MG63 (cell line): ENCODE measurements at regions not wholly inside any gene's neighbourhood (a gene's known extent, or its start where the extent isn't known, plus 50 kb on each side); places are given as distances from the start of the nearest gene placed in this dataset.
"Not testable (repeated sequence)": the region's sequence is repeated elsewhere in the genome, so short reads cannot be mapped to it uniquely, and the experiment has no call there.

Experiments used
- DNase-seq: peaks from one replicate; pipeline ENCODE4 v3.0.0-alpha.2; 2020
- H3K27me3 ChIP-seq: fragments of 250-450 bp; sonication (Bioruptor Pico); 2 replicates; pipeline ENCODE4 v1.5.1; 2020; ENCODE audit warnings: mild to moderate bottlenecking, moderate library complexity
- H3K36me3 ChIP-seq: fragments of 250-450 bp; sonication (Bioruptor Pico); 2 replicates; pipeline ENCODE4 v1.5.1; 2020; ENCODE audit warnings: mild to moderate bottlenecking, moderate library complexity
- H3K4me3 ChIP-seq: fragments of 250-450 bp; sonication (Bioruptor Pico); 2 replicates; pipeline ENCODE4 v1.5.1; 2020; ENCODE audit warnings: mild to moderate bottlenecking, moderate library complexity
- H3K9me3 ChIP-seq: fragments of 250-450 bp; sonication (Bioruptor Pico); 2 replicates; pipeline ENCODE4 v1.5.1; 2020; ENCODE audit warnings: mild to moderate bottlenecking, moderate library complexity

DNA sequence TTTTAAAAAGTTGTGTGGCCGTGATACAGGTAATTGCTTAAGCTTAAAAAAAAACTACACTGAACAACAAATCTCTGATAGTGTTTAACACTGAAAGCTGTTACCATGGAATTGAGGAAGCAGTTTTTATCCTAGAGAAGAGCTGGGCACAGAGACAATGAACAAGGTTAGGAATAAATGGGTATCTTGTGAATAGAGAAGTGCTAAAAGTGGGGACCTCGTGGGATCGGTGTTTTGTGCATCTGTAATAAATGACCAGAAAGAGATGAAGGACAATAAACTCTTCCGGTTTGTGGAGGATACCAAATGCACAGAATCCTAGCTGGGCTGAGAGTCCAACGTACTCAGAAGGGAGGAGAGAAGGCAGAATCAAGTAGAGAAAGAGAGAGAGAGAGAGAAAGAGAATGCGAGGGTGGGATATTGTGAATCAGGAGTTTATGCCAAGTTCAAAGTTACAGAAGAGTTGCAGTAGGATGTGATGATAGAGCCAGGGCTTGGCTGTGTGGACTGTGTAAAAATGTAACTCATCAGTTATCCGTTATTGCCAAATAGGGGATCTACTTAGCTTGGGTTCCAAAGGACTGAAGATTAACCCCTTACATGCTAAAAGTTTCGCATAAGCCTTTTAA is 148.9 kb downstream of the IL20RB start:
- Histone ChIP-seq H3K36me3 (no peaks in the 10 kb centered on the region), H3K4me3 (no peak overlapping the region), H3K9me3 (no peaks in the 10 kb centered on the region), H3K27me3 (peaks cover 30% of the 10 kb centered on the region)
- no peak for DNase-seq

DNA sequence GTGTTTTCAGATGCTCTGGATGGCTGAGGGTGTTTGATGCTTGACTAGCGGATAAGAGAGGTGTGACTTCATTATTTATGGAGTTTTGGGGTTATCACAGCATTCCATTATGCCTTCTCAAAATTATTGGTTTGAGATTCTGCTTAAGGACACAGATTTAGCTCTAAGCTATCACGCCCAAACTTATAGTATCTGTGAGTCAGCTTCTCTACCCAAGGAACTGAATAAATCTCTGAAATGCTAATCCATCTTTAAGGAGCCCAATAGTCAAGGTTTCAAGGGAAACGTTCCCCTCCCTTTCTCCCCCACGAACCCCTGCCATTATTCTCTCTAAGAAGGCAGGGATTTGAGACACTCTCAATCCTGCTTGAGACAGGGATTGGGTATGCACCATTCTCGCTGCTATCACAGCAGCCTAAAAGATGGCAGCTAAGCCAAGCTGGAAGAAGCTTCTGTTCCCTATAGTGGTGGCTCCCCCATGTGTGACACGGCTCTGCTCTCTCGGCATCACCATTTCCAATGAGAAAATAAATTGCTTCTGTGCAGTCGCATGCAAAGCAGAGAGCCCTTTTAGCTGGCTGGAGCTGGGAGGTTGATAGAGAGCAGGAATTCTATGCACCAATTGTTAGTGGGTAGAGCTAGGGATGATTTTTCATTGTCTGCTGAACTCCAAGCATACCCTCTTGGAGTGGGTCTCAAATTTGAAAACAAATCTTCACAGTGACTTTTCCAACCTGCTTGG is 151.1 kb downstream of the IL20RB start:
- H3K9me3 ChIP-seq = no peaks in the 10 kb centered on the region
- H3K36me3 ChIP-seq = no peaks in the 10 kb centered on the region
- no peak overlapping the region for H3K4me3 ChIP-seq
- peaks cover 30% of the 10 kb centered on the region for H3K27me3 ChIP-seq
- DNase-seq = no peak

DNA sequence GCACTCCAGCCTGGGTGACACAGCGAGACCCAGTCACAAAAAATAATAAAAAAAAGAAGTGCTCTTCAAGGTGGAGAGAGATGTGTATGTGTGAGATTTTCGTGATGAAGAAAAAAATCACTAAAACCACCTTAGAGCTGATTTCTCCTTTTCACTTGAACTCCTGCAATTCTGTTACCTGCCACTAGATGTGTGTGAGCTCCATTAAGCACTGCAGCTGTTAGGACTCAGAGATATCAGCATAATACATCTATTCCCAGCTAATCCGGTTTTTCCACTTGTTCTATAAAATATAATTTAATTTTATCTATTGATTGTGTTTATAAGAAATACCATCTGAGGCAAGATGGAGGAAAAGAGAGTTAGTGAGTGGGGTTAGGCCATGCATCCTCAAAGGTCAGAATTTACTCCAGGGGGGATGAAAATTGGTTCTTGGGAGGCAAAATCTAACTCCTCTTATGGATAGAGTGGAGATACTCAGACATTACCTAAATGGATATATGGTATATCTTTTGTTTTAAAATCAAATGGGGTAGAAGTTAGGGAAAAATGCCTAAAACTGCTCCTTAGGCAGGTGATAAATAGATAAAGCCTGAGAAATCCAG is 152.7 kb downstream of the IL20RB start:
- Histone ChIP-seq H3K36me3 (no peaks in the 10 kb centered on the region), H3K9me3 (no peaks in the 10 kb centered on the region), H3K27me3 (peaks cover 30% of the 10 kb centered on the region), H3K4me3 (no peak overlapping the region)
- no peak for DNase-seq

DNA sequence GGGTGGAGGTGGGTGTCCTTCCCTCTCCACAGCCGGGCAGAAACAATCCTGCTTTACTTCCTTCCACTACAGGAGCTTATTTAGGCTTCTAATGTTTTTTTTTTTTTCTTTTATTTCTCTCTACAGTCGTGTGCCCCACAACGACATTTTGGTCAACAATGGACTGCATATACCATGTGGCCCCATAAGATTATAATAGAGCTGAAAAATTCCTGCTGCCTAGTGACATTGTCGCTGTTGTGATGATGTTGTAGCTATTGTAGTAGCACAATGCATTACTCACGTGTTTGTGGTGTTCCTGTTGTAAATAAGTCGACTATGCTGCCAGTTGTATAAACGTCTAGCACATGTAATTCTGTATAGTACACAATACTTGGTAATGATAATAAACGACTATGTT is 153.7 kb downstream of the IL20RB start:
- Histone ChIP-seq H3K27me3 (peaks cover 24% of the 10 kb centered on the region), H3K9me3 (no peaks in the 10 kb centered on the region), H3K4me3 (no peak overlapping the region), H3K36me3 (no peaks in the 10 kb centered on the region)
- DNase-seq = no peak

DNA sequence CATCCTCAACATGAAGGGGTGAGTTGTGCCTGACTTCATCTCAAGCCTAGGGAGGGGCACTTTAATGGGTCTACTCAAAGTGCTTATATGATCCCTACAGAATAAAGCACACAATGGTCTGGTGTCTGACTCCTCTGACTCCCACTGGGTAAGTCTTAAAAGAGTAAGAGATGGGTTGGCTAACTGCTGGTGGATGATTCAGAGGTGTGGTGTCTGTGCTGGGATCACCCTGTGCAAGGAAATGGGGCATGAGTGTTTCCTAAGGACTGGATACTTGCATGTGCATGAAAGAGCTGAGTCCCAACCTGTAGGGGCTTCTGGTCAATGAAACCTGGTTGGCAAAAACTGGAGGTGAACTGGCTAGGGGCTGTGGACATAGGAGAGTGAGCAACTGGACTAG is 158.8 kb downstream of the IL20RB start:
- Histone ChIP-seq H3K4me3 (no peak overlapping the region), H3K27me3 (peaks cover 4% of the 10 kb centered on the region), H3K36me3 (no peaks in the 10 kb centered on the region), H3K9me3 (peaks cover 3% of the 10 kb centered on the region; the same call in 1 of the 2 replicates)
- DNase-seq = no peak

GRCh38 chr3:137121704-137122314 is 164.0 kb downstream of the IL20RB start:
- Histone ChIP-seq H3K27me3 (peaks cover 4% of the 10 kb centered on the region), H3K9me3 (peaks cover 3% of the 10 kb centered on the region; the same call in 1 of the 2 replicates), H3K4me3 (no peak overlapping the region), H3K36me3 (no peaks in the 10 kb centered on the region)
- DNase-seq = peak; percentile 30

- Histone ChIP-seq H3K9me3 (no peaks in the 10 kb centered on the region), H3K36me3 (no peaks in the 10 kb centered on the region)
These were observed 173.3 kb downstream of the IL20RB start for GRCh38 chr3:137131081-137131480.

DNA sequence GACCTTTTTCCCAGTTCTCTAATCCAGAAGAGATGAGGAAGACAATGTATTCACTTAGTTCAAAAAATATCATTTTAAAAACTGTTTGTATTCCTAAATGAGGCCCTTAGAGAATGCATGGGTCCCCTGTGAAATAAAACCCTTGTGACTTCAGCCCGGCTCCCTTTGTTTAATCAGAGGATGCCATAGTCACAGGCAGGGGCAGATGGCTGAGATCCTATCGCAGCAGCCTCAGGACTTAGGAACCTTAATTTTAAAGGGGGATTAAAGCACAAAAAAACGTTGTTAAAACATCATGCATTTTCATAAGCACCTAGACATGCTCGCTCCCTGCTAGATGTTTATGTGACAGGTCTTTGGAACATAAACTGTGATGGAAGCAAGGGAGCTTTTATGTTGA is 176.6 kb downstream of the IL20RB start:
- Histone ChIP-seq H3K27me3 (no peaks in the 10 kb centered on the region), H3K9me3 (no peaks in the 10 kb centered on the region), H3K4me3 (no peak overlapping the region), H3K36me3 (no peaks in the 10 kb centered on the region)
- no peak for DNase-seq

More at GRCh38 chr3:137131081-137131480, 173.3 kb downstream of the IL20RB start:
- DNase-seq = no peak
- H3K4me3 ChIP-seq = no peak overlapping the region
- no peaks in the 10 kb centered on the region for H3K27me3 ChIP-seq

GRCh38 chr3:137148406-137148805 is 190.6 kb downstream of the IL20RB start:
- DNase-seq = no peak
- no peaks in the 10 kb centered on the region; the same call in 1 of the 2 replicates for H3K27me3 ChIP-seq
- H3K36me3 ChIP-seq = no peaks in the 10 kb centered on the region
- H3K4me3 ChIP-seq = no peak overlapping the region
- H3K9me3 ChIP-seq = no peaks in the 10 kb centered on the region

- H3K27me3 ChIP-seq = no peaks in the 10 kb centered on the region; the same call in 1 of the 2 replicates
- H3K9me3 ChIP-seq = no peaks in the 10 kb centered on the region
- no peaks in the 10 kb centered on the region for H3K36me3 ChIP-seq
- H3K4me3 ChIP-seq = no peak overlapping the region
- no peak for DNase-seq
These were observed 191.1 kb downstream of the IL20RB start for GRCh38 chr3:137148917-137149316.

GRCh38 chr3:137150825-137151224 is 193.0 kb downstream of the IL20RB start:
- no peaks in the 10 kb centered on the region for H3K9me3 ChIP-seq
- no peak for DNase-seq
- no peak overlapping the region for H3K4me3 ChIP-seq
- no peaks in the 10 kb centered on the region; the same call in 1 of the 2 replicates for H3K27me3 ChIP-seq
- no peaks in the 10 kb centered on the region for H3K36me3 ChIP-seq

DNA sequence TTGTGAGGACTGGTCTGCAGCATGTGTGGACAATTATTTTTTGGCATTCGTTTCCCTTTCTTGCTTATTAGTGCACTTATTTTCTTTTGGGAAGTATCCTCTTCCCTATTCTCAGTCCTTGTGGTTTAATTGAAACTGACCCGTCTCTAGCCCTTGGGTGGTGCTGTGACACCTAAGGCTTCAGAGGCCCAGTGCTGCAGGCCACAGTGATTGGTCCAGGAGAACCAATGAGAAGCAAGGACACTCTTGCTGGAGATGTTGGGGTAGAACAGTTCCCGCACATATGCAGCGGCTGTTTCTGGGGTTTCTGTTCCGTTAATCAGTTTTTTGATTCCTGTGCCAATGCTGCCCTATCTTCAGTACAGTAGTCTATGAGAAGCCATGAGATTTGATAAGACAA is 195.3 kb downstream of the IL20RB start:
- not testable (repeated sequence) for H3K36me3 ChIP-seq, H3K9me3 ChIP-seq, DNase-seq, H3K27me3 ChIP-seq, H3K4me3 ChIP-seq

DNA sequence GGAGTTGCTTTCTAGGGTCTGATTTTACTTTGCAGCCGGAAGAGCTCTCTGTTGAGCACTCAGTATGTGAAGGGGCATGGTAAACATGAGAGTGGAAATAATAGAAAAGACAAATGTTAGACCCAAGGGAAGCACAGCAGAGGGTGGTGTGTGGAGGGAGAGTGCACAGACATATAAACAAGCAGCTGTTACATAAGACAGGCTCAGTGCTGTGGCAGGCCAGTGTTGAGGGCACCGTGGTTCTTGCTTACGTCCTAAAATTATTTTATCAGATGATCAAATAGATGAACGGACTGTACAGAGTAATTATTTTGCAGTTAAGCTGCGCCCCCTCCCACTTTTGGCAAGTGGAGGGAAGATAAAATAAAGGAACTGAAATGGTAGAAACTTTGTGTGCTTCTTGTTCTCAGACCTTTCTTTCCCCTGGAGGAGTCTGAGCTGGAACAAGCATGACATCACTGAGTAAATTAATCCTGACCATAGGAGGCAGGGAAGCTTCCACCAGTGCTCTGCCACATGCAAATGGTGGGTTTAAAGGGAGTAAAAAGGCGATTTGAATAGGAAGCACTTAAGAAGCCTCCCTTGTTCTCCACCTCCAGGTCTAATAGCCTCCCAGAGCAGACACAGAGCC is 205.6 kb downstream of the IL20RB start:
- Histone ChIP-seq H3K4me3 (no peak overlapping the region), H3K36me3 (no peaks in the 10 kb centered on the region), H3K9me3 (no peaks in the 10 kb centered on the region; the same call in 1 of the 2 replicates), H3K27me3 (no peaks in the 10 kb centered on the region)
- no peak for DNase-seq

DNA sequence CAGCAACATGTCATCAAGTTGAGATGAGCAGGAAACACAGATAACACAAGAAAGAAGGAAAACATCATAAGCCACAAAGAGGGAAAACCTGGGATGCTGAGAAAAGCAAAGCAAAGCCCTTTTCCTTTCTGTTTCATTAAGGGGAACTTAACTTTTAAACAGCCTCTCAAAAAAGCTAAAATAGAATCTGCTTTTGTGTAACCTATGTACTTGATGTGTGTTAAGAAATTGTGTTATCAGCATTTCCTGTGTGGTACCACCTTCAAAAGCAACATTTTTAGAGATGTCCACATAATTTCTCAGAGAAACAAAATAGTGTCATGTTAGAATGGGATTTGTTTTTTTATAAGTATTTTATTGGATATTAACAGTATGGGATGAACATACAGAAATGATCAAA is 206.2 kb downstream of the IL20RB start:
- no peak for DNase-seq
- no peaks in the 10 kb centered on the region for H3K9me3 ChIP-seq

DNA sequence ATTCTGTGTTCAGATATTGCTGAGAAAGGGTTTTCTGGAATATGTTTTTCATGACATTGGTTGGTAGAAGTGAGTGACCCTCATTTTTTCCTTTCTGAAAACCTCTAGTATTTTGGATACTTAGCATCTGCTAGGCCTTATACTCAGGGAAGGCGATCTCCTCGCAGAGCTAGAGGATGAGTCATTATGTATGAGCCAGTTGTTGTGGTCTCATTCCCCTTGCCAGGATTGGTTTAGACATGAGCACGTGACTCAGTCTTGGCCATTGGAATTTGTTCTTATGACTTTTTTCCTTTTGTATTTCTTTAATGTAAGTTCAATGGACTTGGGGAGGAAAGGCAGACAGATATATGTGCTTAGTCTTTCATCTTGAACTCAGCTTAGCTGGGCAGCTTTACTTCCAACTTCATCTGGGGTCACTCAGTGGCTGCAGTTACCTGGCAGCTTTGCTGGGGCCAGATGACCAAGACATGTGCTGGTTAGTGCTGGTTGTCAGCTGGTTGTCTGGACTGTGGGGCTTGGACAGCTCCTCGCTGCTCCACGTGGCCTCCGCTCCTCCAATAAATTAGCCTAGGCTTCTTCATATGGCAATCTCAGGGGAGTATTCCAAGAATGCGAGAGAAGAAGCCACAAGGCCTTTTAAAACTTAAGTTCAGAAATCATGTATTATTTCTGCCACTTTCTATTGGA is 207.5 kb downstream of the IL20RB start:
- no peak overlapping the region for H3K4me3 ChIP-seq

More for the DNA sequence above, 206.2 kb downstream of the IL20RB start:
- H3K4me3 ChIP-seq = no peak overlapping the region
- H3K27me3 ChIP-seq = no peaks in the 10 kb centered on the region
- H3K36me3 ChIP-seq = no peaks in the 10 kb centered on the region

DNA sequence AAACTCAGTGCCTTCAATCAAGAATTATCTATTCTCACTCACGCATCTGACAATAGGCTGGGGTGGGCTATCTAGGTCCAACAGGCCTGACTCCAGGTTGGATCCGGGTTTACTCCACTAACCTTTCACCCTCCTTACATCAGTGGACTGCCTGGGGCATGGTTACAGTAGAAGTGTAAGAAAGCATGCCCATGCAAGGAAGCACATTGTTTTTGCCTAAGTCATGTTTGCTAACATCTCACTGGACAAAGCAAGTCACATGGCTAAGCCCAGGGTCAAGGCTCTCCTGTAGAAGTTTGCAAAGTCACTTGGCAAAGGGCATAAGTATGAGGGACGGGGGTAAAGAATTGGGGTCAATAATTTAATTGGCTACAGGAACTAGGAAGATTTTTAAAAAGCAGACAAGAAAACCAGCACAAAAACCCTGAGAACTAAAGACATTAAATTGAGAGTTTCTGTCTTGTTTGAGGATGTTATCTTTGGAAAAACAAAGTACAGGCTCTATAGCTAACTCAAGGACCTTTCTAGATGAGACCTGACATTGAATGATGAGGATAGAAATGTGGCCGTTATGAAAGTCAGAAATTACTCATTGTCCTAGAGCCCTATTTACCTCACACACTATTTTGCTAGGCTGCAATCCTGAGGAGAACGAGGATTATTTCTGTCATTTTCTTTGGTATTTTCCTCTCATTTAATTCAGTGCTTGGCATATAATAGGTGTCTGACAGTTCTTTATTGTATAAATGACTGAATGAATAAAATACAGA is 214.2 kb downstream of the IL20RB start:
- Histone ChIP-seq H3K36me3 (no peaks in the 10 kb centered on the region), H3K9me3 (no peaks in the 10 kb centered on the region), H3K27me3 (no peaks in the 10 kb centered on the region), H3K4me3 (no peak overlapping the region)
- no peak for DNase-seq

More for the DNA sequence above, 207.5 kb downstream of the IL20RB start:
- DNase-seq = peak; percentile 51
- Histone ChIP-seq H3K36me3 (no peaks in the 10 kb centered on the region), H3K27me3 (no peaks in the 10 kb centered on the region), H3K9me3 (no peaks in the 10 kb centered on the region)
